ENCODE measurements at regions not wholly inside any gene's neighbourhood (a gene's known extent, or its start where the extent isn't known, plus 50 kb on each side); places are given as distances from the start of the nearest gene placed in this dataset.

DNA sequence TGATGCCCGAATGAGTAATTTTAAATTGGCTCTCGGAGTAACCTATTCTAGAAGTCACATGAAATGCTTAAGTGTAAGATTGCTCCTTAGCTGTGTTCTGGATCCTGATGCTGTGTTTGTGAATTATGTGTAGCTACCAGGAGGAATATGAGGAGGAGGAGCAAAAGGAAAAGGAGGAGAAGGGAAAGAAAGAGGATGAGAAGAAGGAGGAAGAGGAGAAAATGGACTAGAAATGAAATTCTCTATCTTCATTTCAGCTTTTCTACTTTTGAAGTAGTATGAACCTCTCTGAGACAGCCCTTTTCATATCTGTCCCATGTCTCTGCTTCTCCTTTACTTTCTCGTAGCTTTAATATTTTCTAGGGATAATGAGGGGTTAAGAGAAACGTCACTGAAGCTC lies 119.4 kb upstream of the ACTBL2 start:
- TF ChIP-seq CTCF (IDR thresholded peaks at IDR 0.05) = no peak

- no peak for TF ChIP-seq CTCF (IDR thresholded peaks at IDR 0.05)
These were observed 117.7 kb upstream of the ACTBL2 start for GRCh38 chr5:57600321-57600720.

DNA sequence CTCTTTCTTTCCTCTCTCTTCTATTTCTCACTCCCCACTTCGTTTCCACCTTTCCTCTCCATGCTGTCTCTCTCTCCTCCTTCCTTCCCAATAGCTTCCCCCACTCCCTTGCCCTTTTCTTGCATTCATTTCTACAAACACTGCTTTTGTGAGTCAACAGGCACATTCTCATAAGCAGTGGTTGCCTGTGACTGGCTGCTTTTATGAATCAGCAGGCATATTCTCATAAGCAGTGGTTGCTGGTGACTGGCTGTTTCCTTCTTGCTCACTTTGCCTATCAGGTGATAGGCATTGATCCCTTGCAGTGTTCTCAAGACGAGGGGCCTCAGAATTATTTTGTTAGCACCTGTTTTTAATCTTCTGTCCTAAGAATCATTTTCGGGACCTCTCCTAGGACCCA lies 116.1 kb upstream of the ACTBL2 start:
- no peak for TF ChIP-seq CTCF (IDR thresholded peaks at IDR 0.05)

DNA sequence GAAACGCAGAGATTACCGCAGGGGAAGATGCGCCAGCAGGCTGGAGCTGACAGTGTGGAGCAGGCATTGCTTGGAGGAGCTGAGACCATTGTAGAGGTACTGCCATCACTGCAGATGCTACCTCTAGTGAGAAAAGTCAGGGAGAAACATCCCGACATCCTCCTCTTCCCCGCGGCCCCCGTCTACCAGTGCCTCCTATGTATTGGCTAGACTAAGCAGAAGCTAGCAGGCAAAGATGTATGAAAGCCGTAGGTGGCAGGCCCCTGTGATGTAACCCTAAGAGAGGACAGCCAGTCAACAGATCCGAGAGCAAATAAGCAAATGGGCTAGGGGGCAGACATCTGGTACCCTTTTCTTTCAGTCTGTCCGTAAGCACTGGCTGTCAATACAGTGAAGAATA lies 115.5 kb upstream of the ACTBL2 start:
- no peak for TF ChIP-seq CTCF (IDR thresholded peaks at IDR 0.05)

GRCh38 chr5:57595523-57595991 lies 112.9 kb upstream of the ACTBL2 start:
- TF ChIP-seq CTCF (IDR thresholded peaks at IDR 0.05) = no peak

DNA sequence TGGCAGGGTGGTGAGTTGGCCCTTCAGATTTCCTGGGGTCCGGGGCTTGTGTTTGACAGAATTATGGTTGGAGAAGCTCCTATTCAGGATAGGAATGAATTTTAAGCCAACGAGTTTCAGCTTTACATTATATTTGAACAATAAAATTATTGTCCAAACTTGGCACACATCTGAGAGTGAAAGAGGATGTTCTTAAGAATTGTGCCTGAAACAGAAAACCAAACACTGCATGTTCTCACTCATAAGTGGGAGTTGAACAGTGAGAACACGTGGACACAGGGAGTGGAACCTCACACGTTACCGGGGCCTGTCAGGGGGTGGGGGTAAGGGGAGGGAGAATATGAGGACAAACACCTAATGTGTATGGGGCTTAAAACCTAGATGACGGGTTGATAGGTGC lies 111.8 kb upstream of the ACTBL2 start:
- no peak for TF ChIP-seq CTCF (IDR thresholded peaks at IDR 0.05)

DNA sequence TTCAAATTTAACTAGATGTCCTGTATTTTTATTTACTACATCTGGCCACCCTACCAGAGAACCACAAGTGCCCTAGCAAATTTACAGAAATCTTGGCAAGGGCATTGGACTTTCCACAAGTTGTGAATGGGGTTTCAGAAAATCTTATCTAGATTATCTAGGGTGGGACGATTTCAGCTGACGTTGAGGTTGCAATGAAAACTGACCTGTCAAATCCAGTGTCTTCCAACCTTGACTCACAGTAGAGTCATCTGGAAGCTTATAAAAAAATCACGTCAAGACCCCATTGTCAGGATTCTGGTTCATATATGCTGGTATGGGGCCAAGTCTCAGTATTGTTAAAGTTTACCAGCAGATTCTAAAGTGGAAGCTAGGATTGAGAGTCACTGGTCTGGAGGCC lies 109.6 kb upstream of the ACTBL2 start:
- no peak for TF ChIP-seq CTCF (IDR thresholded peaks at IDR 0.05)

DNA sequence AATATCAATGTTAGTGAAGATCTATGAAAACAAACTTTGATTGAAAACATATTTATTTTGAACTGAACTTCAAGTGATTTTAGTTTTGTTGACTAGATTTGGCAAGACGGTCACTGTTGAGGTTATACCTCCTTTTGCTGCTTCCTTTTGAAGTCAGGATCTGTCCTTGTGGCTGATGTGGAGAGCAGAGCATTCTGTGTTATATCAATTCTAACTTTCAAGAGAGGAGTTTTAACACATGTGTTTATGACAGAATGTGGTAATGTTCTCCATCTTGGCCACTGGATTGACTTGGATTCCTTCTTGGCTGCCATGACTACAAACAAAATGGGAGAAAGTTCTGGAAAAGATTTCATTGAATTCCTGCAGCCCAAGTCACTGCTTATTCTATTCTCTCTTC lies 104.0 kb upstream of the ACTBL2 start:
- no peak for TF ChIP-seq CTCF (IDR thresholded peaks at IDR 0.05)
